HG02763 (cell line): ENCODE measurements at regions not wholly inside any gene's neighbourhood (a gene's known extent, or its start where the extent isn't known, plus 50 kb on each side); places are given as distances from the start of the nearest gene placed in this dataset.

Experiments used
- ATAC-seq: cut with Tn5 transposase; IDR thresholded peaks from one replicate; pipeline ENCODE4 v1.9.1; 2021; ENCODE audit warnings: mild to moderate bottlenecking, moderate library complexity; ENCODE audit not compliant: unreplicated experiment

- ATAC-seq = no peak
Observed at GRCh38 chr21:27462726-27463125, 495.8 kb upstream of the ADAMTS5 start.

DNA sequence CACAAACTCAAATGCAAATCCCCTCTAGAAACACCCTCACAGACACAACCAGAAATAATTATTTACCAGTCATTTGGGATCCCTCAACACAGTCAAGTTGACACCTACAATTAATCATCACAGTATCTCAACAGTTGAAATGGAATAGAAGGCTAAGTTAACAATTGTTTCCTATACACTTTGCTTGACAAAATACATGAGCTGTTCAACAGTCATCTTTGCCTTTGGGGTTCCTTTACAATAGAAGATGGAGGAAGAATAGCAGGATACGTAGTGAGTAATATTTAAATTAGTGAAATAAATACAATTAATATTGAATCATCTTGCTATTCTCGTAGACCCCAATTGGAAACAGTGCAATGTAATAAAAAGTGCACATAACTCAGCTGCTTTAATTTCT is 487.3 kb upstream of the ADAMTS5 start:
- no peak for ATAC-seq

DNA sequence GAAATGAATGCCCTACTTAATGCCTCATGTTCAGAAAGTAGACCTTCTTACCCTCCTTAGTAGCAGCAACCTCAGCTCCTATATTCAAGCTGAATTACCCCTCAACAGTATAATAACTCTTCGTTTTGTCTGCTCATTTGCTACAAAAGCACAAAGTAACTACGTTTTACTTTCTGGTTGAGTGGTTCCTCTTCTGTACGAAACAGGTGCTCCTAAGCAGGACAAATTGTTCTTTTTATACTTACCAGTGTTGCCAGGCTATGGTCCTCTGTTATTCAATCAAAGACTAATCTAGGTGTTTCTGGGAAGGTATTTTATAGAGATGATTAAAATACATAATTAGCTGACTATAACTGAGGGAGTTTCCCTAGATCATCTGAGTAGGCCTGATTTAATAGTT is 484.2 kb upstream of the ADAMTS5 start:
- no peak for ATAC-seq

- ATAC-seq = no peak
Observed at GRCh38 chr21:27450216-27450615, 483.3 kb upstream of the ADAMTS5 start.

- ATAC-seq = no peak
Observed at GRCh38 chr21:27448960-27449359, 482.1 kb upstream of the ADAMTS5 start.

DNA sequence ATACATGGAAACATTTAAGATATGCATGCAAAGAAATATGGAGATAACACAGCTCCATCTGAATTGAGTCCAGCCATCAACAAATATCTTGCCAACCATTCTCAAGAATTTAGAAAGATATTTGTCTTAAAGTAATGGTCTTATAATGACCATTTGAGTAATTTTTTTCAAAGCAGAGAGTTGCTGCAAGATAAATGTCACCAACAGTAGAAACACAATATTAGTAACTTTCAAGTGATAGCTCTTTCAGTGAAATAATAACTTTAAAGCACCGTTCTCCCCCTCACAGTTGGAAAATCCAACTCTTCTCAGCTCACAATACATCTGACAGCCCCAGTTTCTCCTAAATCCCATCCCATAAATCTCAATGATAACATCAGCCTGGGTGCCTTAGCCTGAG is 481.0 kb upstream of the ADAMTS5 start:
- ATAC-seq = no peak

DNA sequence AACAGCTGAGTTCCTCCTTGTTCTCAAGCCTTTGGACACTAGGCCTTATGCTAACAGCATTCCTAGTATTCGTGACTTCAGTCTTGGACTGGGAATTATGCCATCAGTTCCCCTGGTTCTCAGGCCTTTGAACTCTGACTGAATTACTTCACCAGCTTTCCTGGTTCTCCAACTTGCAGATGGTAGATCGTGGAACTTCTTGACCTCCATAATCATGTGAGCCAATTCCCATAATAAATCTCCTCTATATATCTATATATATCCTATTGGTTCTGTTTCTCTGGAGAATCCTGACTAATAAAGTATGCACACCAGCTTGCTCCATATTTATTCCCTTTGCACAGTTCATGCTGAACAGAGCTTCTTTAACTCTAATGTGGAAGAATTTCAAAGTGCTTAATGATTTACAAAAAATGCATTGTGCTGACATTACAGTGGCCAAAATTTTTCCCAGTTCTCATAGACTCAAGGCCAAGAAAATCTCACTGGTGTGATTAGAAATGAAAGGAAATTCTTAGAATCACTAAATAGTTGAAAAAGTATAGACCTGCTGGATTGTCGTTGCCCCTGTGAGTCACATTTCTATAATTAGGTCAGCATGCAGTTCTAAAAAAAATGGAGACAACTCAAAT is 462.9 kb upstream of the ADAMTS5 start:
- ATAC-seq = no peak

DNA sequence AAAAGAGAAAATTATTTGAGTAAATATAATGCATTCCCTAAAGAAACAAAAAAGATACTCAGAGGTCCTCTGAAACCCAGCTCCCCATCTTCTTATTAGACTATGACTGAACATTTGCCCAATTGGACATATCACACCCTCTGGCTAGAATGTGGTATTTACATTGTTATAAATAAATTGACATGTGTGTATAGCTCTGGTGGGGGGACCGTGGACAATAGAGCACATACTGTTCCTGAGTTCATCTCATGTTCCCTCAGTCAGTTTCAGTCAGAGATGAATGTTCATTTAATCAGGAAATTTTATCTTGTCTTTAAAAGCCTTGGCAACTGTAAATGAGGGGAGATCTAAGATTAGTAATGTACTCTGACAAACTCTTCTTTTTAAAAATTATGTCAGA is 459.3 kb upstream of the ADAMTS5 start:
- no peak for ATAC-seq

DNA sequence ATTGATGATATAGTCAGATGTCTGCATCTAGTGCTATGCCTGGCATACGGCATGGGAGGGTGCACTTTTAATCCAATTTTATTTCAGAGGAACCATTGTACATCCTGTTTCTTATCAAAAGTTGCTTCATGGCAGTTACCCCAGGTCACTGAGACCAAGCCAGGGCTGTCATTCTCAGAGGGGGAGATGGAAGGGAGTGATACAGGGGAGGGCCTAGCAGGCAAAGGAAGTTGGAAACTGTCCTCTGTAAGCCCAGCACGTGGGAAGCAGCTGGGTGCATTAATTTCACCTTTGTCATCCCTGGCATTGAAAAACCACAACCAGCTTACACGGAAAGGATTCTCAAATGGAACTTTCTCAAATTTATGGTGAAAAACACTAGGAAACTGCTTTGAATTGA is 458.7 kb upstream of the ADAMTS5 start:
- ATAC-seq = no peak

DNA sequence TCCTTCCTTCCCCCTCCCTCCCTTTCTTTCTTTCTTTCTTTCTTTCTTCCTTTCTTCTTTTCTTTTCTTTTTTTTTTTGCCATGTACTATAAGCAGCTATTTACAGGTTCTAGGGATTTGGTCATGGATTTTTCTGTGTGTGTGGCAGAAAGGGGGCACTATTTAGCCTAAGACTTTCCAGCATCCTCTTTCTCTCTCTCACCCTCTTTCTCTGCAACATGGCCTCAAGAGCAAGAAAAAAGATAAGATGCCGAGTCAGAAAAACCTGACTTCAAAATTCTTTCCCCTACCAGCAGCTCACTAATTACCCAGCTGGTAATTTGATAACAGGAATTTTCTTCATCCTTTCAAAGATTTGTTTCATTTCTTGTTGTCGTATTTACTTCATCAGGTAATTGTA is 458.3 kb upstream of the ADAMTS5 start:
- ATAC-seq = no peak

DNA sequence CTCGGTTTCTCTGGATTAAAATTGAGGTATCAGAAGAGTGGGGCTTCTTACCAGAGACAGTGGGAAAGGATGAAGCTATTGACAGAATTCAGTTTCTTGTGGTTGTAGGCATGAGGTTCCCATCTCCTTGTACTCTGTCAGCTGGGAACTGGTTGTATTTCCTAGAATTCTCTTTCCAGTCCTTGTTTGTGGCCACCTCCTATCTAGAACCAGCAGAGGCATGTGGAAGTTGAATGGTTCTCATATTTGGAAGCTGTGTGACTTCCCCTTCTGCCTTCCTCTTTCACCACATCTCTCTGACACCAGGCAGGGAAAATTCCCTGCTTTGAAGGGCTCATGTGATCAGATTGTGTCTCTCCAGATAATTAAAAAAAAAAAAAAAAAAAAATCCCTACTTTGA is 457.7 kb upstream of the ADAMTS5 start:
- ATAC-seq = no peak

DNA sequence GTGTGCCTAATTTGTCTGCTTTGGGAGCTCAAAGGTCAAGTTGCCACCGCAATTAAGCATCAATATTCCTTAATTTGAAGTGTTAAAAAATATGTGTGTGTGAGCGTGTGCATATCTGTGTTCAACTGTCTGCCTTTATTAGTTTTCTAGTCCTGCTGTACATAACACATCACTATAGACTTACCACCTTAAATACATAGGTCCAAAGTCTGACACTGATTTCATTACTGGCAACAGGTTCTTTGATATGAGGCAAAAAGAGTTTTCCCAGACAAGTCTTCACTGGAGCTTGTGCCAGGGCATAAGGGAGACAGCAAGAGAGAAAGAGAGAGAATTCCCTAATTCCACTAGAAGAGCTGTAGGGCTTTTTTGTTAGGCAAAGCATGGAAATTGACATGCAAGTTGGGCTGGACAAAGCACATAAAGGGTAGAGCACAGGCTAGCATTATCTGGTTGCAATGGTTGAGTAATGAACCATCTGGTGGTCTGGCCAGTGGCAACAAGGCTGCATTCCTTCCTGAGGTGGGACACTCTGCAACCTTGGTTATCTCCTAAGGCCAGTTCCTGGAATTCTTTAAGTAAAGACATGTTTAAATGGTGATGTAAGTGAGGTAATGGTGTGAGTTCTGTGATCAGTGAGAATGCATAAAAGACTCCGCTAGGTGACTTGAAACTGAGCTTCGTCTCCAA is 457.2 kb upstream of the ADAMTS5 start:
- no peak for ATAC-seq

- no peak for ATAC-seq
Observed at GRCh38 chr21:27423038-27423437, 456.1 kb upstream of the ADAMTS5 start.

GRCh38 chr21:27422435-27422834 is 455.5 kb upstream of the ADAMTS5 start:
- ATAC-seq = no peak

GRCh38 chr21:27421654-27422053 is 454.8 kb upstream of the ADAMTS5 start:
- no peak for ATAC-seq

DNA sequence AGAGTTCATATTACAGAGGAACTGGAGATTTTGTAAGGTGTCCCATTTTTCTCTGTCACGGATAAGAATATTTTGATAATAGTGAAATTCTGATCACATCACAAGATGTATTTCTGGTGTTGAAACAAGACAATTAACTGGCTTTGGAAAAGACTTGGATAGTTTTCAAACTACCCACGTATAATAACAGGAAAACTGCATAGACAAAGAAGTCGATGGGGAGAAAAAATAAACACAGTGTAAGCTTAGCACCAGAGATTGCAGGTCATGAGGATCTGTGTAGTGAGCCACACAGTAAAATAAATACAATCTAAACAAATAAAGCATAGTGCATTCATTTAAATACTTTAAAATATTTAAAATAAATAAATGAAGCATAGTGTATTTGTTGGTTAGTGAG is 452.3 kb upstream of the ADAMTS5 start:
- ATAC-seq = no peak

- ATAC-seq = no peak
Observed at GRCh38 chr21:27418346-27418745, 451.5 kb upstream of the ADAMTS5 start.

DNA sequence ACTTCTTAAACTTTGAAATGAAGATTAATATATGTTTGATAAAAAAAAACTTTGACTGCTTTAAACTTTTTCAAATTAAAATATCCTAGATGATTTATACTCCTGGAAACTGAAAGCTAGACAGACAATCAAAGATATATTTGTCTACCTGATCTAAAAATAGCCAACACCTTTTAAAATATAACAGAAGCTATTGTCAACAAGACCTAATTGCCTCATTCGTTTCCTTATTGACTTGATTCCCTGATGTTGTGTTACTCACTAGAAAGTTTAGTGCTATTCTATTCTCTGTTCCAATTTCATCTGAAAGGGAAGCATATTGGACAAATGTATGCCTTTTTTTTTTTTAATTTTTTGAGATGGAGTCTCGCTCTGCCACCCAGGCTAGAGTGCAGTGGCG is 445.6 kb upstream of the ADAMTS5 start:
- ATAC-seq = no peak

GRCh38 chr21:27408826-27409225 is 441.9 kb upstream of the ADAMTS5 start:
- no peak for ATAC-seq

- no peak for ATAC-seq
Observed at GRCh38 chr21:27407271-27407670, 440.4 kb upstream of the ADAMTS5 start.

DNA sequence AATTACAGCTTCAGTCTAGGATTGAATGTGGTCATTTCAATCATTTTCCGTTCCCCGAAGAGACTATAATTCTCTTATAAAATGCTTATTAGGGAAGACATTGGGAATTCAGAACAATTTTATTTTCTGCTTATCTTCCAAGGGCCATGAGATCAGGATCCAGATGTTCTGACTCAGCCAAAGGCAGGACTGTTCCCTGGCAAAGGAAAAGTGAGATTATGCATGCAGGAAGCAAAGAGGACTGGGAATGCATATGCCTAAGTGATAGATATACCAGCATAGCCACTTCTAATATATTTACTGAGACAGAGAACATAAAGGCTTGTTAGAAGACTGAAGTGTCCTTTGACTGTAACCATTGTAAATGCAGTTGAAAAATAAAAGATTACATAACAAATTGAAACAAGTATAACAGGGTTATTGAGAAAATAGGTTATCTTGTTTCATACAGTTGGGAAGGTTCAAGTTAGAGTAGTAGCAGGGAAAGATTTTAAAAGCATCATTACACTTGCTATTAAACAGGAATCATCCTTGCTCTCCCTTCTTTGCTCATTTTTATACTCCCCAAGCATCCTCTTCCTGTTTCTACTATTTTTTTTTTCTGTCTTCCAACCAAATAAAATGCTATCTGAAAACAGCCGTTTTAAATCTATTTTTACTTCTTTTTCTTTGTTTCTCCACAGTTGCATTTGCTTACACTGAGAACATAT is 439.6 kb upstream of the ADAMTS5 start:
- ATAC-seq = no peak

- no peak for ATAC-seq
Observed at GRCh38 chr21:27403011-27403410, 436.1 kb upstream of the ADAMTS5 start.
